Smooth muscle cell of the brain vasculature (primary cell): ENCODE measurements at regions not wholly inside any gene's neighbourhood (a gene's known extent, or its start where the extent isn't known, plus 50 kb on each side); places are given as distances from the start of the nearest gene placed in this dataset.

ENCODE experiments used
- DNase-seq: peaks from one replicate; pipeline ENCODE4 v3.0.0-alpha.2; 2012; ENCODE audit warnings: low read depth, low spot score

GRCh38 chr15:93562395-93563123 lies 473.5 kb upstream of the RGMA start:
- DNase-seq, result no peak

- no peak for DNase-seq
Observed at GRCh38 chr15:93557696-93558095, 468.7 kb upstream of the RGMA start.

GRCh38 chr15:93553167-93553935 lies 464.3 kb upstream of the RGMA start:
- DNase-seq, result no peak

DNA sequence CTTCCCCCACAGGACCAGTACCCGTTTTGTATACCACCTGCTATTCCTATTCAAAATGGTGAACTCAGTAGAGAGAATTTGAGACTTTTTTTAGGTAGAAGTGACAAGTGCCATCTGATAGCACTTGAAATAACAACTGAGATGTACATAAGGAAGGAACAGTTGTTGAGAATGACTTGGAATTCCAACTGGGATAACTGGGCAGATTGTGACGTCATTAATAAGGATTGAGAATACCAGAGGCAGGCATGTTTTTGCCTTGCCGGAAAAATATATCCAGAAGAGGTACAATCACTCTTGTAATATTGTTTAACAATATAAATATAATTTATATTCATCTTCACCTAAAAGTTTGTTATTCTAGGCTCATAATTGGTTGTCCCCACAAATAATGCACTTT lies 454.1 kb upstream of the RGMA start:
- DNase-seq, result no peak

DNA sequence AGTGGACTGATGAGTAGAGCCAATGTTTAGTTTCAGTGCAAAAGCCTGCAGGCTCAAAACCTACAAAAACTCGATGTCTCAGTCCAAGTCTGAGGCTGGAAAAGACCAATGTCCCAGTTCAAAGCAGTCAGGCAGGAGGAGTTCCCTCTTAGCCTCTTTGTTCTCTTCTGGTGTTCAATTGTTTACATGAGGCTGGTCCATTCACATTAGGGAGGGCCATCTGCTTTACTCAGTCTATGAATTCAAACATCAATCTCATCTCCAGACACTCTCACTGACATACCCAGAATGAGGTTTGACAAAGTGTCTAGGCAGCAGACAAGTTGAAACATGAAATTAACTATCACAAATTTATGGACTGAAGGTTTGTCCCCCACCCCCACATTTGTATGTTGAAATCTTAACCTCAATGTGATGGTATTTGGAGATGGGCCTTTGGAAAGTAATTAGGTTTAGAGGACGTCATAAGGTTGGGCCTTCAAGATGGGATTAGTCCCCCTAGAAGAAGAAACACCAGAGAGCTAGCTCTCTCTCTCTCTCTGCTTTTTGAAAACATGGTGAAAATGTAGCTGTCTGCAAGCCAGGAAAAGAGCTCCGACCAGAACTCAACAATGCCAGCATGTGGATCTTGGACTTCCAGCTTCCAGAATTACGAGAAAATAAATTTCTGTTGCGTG lies 438.5 kb upstream of the RGMA start:
- no peak for DNase-seq

GRCh38 chr15:93524432-93524831 lies 435.4 kb upstream of the RGMA start:
- no peak for DNase-seq

DNA sequence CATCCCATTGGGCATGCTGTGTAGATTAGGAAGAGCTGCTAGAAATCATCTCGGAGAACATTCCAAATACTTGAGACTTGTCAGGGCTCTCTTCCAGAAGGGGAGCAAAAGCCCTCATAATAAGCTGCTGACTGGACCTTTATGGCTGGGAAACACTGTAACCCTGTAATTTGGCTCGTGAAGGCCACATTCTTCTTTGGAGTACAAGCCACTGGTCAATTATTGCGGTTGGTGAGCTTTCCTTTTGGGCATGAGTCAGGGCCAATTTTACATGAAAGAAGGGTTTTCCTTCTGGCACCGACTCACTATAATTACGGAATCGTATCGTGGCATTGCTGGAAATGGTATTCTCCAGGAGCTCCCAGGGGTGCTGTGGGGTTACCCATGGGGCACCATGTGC lies 434.5 kb upstream of the RGMA start:
- DNase-seq, result no peak

GRCh38 chr15:93520206-93520605 lies 431.2 kb upstream of the RGMA start:
- no peak for DNase-seq

DNA sequence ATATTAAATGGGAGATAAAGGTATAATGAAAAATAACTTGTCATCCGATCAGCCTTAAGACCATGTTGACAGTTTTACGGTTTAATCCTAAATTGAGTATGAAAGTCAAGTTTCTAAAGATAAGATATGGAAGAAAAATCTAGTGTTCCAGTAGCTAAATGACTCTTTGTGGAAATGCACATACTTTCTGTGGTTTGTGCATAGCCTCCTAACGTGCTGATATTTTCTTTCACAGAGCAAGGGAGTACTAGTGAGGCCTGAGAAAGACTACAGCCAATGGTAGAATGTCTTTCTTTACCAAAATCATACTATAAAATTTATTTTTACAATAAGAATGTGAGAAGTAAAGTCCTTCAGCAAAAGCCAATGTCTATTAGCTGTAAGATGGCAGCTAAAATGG lies 430.6 kb upstream of the RGMA start:
- DNase-seq, result no peak

- DNase-seq, result no peak
Observed at GRCh38 chr15:93517176-93517575, 428.2 kb upstream of the RGMA start.

GRCh38 chr15:93515256-93516051 lies 426.4 kb upstream of the RGMA start:
- DNase-seq, result no peak

DNA sequence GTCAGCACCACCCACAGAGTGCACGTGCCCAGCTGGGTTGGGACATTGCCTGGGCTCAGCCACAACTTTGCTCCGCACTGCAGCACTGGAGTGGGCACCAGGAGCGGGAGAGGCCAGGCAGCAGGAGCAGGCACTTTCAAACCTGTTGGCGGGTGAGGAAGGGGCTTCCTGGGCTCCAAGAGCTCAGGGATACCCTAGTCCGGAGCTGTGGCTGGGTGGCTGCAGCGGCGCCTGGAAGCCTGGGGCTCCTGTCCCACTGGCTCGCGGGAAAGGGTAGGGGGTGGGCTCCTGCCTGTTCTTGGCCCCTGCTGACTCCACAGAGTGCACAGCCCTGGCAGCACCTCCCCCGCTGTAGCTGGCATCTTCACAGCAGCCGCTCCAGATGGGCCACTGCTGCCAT lies 417.6 kb upstream of the RGMA start:
- DNase-seq, result no peak

GRCh38 chr15:93505506-93505905 lies 416.5 kb upstream of the RGMA start:
- no peak for DNase-seq

GRCh38 chr15:93501946-93502345 lies 412.9 kb upstream of the RGMA start:
- DNase-seq, result no peak

DNA sequence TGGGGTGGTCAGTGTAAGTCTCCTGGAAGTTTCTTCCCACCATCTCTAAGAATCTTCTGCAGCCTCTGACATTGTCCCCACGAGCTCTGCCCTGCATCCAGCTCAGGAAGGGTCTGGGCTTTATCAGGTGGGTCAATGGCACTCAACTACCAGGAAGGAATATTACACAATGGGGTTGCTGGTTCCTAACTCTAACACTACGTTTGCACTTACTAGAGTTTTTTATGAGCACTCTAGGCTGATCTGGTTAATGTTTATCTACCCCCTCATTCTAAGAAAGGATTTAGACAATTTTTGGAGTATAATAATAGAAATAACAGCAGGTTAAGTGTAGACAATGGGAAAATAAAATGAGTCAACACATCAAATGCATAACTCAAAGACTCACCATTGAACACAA lies 411.1 kb upstream of the RGMA start:
- DNase-seq, result no peak

DNA sequence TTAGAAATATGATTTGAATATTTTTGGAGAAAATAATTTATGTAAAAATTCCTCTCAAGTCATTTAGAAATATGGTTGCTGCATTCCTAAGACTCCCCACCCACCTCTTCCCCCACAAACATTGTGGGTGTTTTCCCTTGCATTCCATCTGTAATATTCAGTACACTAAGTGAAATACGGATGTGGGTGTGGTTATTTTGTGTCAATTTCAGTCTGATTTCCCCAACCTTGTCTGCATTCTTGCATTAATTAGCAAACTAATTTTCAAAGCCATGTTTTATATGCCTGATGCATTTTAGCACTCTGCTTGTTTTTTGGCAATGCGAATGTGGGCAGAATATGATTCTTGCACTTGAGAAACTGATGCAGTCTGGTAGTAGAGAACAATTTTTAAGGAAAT lies 408.3 kb upstream of the RGMA start:
- DNase-seq, result no peak

DNA sequence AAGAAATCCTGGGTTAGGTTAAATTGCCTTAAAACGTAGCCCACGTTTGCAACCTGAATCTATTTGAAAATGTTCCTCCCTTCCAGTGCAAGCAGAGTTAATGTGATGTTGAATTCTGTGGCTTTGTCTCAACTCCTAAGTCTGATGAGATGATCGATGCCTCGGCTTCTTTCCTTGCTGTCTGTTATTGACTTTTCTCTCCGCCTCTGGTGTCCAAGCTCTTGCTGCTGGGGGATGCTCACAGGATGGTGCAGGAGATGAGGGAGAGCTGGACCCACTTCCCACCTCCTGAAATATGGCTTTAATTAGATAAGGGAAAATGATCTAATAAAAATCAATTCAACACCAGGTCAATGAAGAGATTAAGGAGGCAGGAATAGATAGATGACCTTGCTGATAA lies 407.9 kb upstream of the RGMA start:
- DNase-seq, result no peak

- DNase-seq, result no peak
Observed at GRCh38 chr15:93495799-93496637, 407.0 kb upstream of the RGMA start.

GRCh38 chr15:93493172-93493571 lies 404.2 kb upstream of the RGMA start:
- DNase-seq, result no peak

DNA sequence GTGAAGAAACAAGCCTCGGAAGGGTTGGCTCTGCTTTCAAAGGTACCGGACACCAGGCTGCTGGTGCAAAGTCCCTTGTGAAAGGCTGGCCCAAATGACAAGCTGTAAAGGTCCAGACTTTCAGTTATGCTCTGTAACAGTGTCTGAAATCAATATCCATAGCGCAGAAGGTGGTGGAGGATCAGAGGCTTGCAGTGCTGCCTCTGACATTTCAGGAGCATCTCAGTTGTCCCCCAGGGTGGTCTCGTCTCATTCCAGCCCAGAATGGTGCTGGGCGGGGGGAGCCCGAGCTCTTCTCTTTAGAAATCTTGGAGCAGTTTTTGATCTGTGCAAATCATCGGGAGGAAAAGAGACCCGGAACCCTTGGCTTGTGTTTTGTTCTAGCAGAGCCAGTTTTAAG lies 402.3 kb upstream of the RGMA start:
- DNase-seq, result no peak

GRCh38 chr15:93488296-93488713 lies 399.3 kb upstream of the RGMA start:
- no peak for DNase-seq
